Ovary (tissue), 3 donors: ENCODE measurements at regions not wholly inside any gene's neighbourhood (a gene's known extent, or its start where the extent isn't known, plus 50 kb on each side); places are given as distances from the start of the nearest gene placed in this dataset.

ENCODE experiments used
- EP300 ChIP-seq: sonication (generic); formaldehyde crosslinking; IDR thresholded peaks from one replicate; pipeline ENCODE4 v1.6.1; 2017; ENCODE audit warnings: antibody characterized with exemption
- POLR2A ChIP-seq: fragments of 450-650 bp; IDR thresholded peaks from one replicate; pipeline ENCODE4 v1.6.1; 2017; ENCODE audit warnings: antibody characterized with exemption, mild to moderate bottlenecking, moderate library complexity
- TF ChIP-seq, protein P1 (sequence below), 3 donors: fragments of 450-650 bp in 2 of 3; fragments of 200-600 bp in 1 of 3; IDR thresholded peaks; one replicate each; pipeline versions ENCODE4 v1.5.1 to v1.8.0; 2016 to 2022; ENCODE audit warnings: antibody characterized with exemption in 3 of 3, mild to moderate bottlenecking in 1 of 3
- donor health status: DM: no; HTN: no; CAD: no.

DNA sequence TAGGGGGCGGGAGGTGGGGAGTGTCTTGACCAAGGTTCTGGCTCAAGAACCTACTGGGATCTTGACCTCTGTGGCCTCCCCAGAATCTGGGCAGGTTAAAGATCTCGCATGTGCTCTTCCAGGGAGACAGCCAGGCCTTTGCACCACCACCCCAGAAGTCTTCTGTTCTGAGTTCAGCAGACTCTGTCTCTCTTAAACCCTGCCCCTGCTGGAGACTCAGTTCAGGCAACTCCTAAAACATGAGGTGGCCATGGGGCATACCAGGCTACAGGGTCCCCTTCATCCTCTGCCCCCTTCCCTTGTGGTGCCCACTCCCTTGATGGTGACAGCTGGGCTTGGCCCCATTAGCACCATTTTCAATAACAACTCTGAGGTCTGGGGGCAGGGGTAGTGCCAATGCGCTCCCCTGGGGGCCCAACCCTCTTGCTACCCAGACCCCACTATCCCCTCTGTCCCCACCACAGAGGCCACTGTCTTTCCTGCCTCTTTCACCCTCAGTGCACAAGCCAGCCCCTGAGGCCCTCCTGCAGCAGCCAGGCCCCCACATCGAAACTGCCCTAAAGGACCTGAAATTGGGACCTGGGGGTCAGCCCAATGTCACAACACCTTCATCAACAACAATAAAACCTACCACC is 132.7 kb upstream of the RUNX3 start:
- TF ChIP-seq, protein P1, sequence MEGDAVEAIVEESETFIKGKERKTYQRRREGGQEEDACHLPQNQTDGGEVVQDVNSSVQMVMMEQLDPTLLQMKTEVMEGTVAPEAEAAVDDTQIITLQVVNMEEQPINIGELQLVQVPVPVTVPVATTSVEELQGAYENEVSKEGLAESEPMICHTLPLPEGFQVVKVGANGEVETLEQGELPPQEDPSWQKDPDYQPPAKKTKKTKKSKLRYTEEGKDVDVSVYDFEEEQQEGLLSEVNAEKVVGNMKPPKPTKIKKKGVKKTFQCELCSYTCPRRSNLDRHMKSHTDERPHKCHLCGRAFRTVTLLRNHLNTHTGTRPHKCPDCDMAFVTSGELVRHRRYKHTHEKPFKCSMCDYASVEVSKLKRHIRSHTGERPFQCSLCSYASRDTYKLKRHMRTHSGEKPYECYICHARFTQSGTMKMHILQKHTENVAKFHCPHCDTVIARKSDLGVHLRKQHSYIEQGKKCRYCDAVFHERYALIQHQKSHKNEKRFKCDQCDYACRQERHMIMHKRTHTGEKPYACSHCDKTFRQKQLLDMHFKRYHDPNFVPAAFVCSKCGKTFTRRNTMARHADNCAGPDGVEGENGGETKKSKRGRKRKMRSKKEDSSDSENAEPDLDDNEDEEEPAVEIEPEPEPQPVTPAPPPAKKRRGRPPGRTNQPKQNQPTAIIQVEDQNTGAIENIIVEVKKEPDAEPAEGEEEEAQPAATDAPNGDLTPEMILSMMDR (IDR thresholded peaks at IDR 0.05) = no peak
- TF ChIP-seq EP300 (no peak), POLR2A (no peak)
